Esophagus muscularis mucosa (tissue), 4 donors: ENCODE measurements at regions not wholly inside any gene's neighbourhood (a gene's known extent, or its start where the extent isn't known, plus 50 kb on each side); places are given as distances from the start of the nearest gene placed in this dataset.

Source experiments
- DNase-seq: peaks from one replicate; pipeline ENCODE4 v3.0.0-alpha.2; 2017; ENCODE audit errors: extremely low spot score
- H3K27ac ChIP-seq, 4 donors: fragments of 200-600 bp; sonication (generic); replicated peaks in 1 of 4; 1 replicate in 3 of 4; 2 replicates in 1 of 4; pipeline ENCODE4 v1.5.1; 2016 to 2019; ENCODE audit warnings: mild to moderate bottlenecking in 1 of 4
- H3K27me3 ChIP-seq, 4 donors: fragments of 200-600 bp; sonication (generic); one replicate each; pipeline versions ENCODE4 v1.5.1 to v1.6.0; 2016 to 2019
- H3K36me3 ChIP-seq, 4 donors: fragments of 200-600 bp; sonication (generic); one replicate each; pipeline ENCODE4 v1.5.1; 2016 to 2019
- H3K4me1 ChIP-seq, 4 donors: fragments of 200-600 bp; sonication (generic); one replicate each; pipeline ENCODE4 v1.5.1; 2016 to 2019
- H3K4me3 ChIP-seq, 4 donors: fragments of 200-600 bp; sonication (generic); 1 replicate in 2 of 4; 2 replicates in 2 of 4; pipeline ENCODE4 v1.5.1; 2016 to 2019; ENCODE audit warnings: mild to moderate bottlenecking in 4 of 4, moderate library complexity in 1 of 4
- H3K9me3 ChIP-seq, 4 donors: fragments of 200-600 bp; sonication (generic); 1 replicate in 3 of 4; 2 replicates in 1 of 4; pipeline ENCODE4 v1.5.1; 2016 to 2019
- EP300 ChIP-seq: sonication (generic); formaldehyde crosslinking; IDR thresholded peaks from one replicate; pipeline ENCODE4 v1.6.1; 2017; ENCODE audit warnings: antibody characterized with exemption
- POLR2A ChIP-seq: fragments of 450-650 bp; IDR thresholded peaks from one replicate; pipeline ENCODE4 v1.6.1; 2017; ENCODE audit warnings: antibody characterized with exemption, moderate library complexity, mild to moderate bottlenecking, low read depth
- POLR2AphosphoS5 ChIP-seq, 2 donors: sonication (generic); formaldehyde crosslinking; IDR thresholded peaks; one replicate each; pipeline ENCODE4 v1.6.1; 2017; ENCODE audit warnings: antibody characterized with exemption in 2 of 2
- WGBS: methylation state at CpG from one replicate; pipeline ENCODE4 v1.1.5; 2018; 5-methylcytosine and 5-hydroxymethylcytosine counted together
- intact Hi-C: fragments of 100-400 bp; cut with DNase I; formaldehyde crosslinking; loops from one replicate; pipeline ENCODE4 v1.15.1; 2023
- TF ChIP-seq, protein P1 (sequence below), 3 experiments: fragments of 200-600 bp in 2 of 3; fragments of 450-650 bp in 1 of 3; sonication (generic) in 2 of 3; IDR thresholded peaks; one replicate each; pipeline ENCODE4 v1.5.1; 2017 to 2019; ENCODE audit warnings: antibody characterized with exemption in 3 of 3, mild to moderate bottlenecking in 2 of 3, moderate library complexity in 1 of 3

DNA sequence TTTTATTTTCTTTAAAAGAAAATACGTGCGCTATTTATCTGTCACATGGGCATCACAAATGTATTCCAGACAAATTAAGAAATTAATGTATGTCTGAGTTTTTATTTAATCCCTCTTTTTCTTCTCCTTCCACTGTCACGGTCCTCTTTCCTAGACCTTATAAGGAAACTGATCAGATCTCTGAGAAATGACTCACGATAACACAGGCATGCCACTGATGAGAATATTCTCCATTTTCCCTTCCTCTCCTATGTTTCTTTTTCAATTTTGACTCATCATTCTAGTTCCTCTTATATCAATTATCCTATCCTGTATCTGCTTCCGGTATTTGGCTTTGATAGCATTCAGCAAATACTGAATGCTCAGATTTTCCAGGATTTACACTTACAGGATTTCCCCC lies 121.8 kb downstream of the DSC3 start:
- WGBS = 80% methylated on average over 5 of the region's 5 CpGs
- TF ChIP-seq, protein P1, sequence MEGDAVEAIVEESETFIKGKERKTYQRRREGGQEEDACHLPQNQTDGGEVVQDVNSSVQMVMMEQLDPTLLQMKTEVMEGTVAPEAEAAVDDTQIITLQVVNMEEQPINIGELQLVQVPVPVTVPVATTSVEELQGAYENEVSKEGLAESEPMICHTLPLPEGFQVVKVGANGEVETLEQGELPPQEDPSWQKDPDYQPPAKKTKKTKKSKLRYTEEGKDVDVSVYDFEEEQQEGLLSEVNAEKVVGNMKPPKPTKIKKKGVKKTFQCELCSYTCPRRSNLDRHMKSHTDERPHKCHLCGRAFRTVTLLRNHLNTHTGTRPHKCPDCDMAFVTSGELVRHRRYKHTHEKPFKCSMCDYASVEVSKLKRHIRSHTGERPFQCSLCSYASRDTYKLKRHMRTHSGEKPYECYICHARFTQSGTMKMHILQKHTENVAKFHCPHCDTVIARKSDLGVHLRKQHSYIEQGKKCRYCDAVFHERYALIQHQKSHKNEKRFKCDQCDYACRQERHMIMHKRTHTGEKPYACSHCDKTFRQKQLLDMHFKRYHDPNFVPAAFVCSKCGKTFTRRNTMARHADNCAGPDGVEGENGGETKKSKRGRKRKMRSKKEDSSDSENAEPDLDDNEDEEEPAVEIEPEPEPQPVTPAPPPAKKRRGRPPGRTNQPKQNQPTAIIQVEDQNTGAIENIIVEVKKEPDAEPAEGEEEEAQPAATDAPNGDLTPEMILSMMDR (IDR thresholded peaks at IDR 0.05) = no peak
- no peak for TF ChIP-seq POLR2AphosphoS5 (IDR thresholded peaks at IDR 0.05)
- intact Hi-C loops = no loop called here

DNA sequence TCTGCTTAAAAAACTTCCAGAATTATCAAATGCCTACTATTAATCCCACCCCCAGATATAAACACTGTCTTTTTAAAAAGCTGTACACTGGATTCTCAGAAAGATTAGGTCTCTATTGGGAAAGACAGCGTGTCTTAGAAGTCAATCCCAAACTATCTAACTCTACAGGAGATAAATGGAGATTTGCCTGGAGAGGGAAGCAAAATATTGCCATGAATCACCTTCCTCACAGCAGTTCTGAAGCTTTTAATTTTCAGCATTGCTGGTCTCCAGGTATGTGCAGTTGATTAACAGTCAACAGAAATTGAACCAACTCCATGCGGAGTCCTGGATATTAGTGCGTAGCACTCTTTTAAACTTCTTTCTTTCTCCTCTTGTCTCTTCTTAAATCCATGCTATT lies 122.2 kb downstream of the DSC3 start:
- no peak for DNase-seq
- no peak for TF ChIP-seq EP300
- H3K27ac ChIP-seq = no peak overlapping the region
- WGBS = 89% methylated on average over 3 of the region's 3 CpGs
- no peaks in the 10 kb centered on the region for H3K36me3 ChIP-seq
- H3K27me3 ChIP-seq = no peaks in the 10 kb centered on the region
- no peaks in the 10 kb centered on the region for H3K9me3 ChIP-seq
- no peaks in the 10 kb centered on the region for H3K4me1 ChIP-seq
- H3K4me3 ChIP-seq = no peak overlapping the region
- intact Hi-C loops = no loop called here

More for the DNA sequence above, 121.8 kb downstream of the DSC3 start:
- no peaks in the 10 kb centered on the region for H3K27me3 ChIP-seq
- no peaks in the 10 kb centered on the region for H3K9me3 ChIP-seq
- H3K4me1 ChIP-seq = no peaks in the 10 kb centered on the region
- H3K36me3 ChIP-seq = no peaks in the 10 kb centered on the region
- no peak for DNase-seq
- no peak overlapping the region for H3K27ac ChIP-seq
- H3K4me3 ChIP-seq = no peak overlapping the region

DNA sequence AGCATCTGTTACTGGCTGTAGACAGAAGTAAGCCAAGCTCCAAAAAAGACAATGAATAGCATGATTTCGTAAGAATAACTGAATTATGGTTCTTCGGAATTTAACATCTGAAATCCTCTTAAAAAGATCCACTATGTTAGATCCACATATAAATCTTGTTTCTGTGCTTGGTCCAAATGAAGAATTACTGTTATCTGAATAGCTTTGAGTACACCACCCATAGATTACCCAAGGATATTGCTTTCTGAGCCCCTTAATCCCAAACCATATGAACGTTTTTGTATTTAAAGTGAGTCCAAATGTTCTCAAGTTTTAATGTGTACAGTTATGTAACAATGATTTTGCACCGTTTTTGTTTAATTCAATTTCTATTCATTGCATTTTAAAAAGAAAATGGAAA lies 124.9 kb downstream of the DSC3 start:
- Histone ChIP-seq H3K36me3 (no peaks in the 10 kb centered on the region), H3K4me1 (no peaks in the 10 kb centered on the region), H3K4me3 (no peak overlapping the region), H3K27me3 (no peaks in the 10 kb centered on the region), H3K27ac (no peak overlapping the region), H3K9me3 (no peaks in the 10 kb centered on the region)
- no peak for DNase-seq
- TF ChIP-seq POLR2A (no peak), POLR2AphosphoS5 (IDR thresholded peaks at IDR 0.05) (no peak)
- TF ChIP-seq, protein P1 (IDR thresholded peaks at IDR 0.05) = no peak
- WGBS = 63% methylated on average over 4 of the region's 4 CpGs
- intact Hi-C loops = no loop called here

DNA sequence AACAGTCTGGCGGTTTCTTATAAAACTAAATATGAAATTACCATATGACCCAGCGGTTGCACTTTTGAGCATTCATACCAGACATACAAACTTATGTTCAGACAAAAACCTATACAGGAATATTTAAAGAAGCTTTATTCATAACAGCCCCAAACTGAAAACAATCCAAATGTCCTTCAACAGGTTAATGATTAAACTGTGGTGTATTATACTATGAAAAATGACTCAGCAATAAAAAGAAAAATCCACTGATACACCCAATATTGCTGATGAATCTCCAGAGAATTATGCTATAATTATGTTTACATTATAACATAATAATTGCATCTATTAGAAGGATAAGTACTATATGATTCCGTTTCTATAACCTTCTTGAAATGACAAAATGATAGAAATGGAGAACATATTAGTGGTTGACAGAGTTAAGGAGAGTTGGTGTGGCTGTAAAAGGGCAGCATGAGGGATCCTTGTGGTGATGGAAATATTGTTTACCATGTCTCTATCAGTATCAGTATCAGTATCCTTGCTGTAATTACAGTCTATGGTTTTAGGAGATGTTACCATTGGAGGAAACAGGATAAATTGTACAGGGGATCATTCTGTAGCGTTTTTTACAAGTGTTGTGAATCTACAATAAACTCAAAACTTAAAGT lies 127.1 kb downstream of the DSC3 start:
- no peak for DNase-seq
- Histone ChIP-seq H3K4me1 (no peaks in the 10 kb centered on the region), H3K27ac (no peak overlapping the region), H3K9me3 (no peaks in the 10 kb centered on the region), H3K36me3 (no peaks in the 10 kb centered on the region), H3K27me3 (no peaks in the 10 kb centered on the region), H3K4me3 (no peak overlapping the region)
- whole genome bisulfite sequencing = 79% methylated on average over 4 of the region's 4 CpGs
- intact Hi-C loops = no loop called here
- TF ChIP-seq, protein P1 (IDR thresholded peaks at IDR 0.05) = no peak
- no peak for TF ChIP-seq POLR2A

DNA sequence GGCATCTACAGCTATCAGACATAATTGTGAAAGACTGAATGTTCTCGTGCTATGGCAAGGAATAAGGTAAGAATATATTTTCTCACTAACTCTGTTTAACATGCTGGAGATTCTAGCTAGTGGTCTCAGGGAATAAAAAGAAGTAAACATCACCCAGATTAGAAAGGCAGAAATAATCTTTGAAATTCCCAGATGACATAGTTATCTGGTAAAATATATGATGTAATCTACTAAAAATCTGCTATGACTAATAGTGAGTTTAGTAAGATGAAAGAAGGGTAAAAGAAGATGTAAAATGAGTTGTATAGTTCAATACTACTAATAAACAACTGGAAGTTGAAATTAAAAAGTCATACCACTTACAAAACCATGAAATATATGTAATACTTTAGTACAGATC lies 134.2 kb downstream of the DSC3 start:
- Histone ChIP-seq H3K36me3 (no peaks in the 10 kb centered on the region), H3K27ac (no peak overlapping the region), H3K4me1 (no peaks in the 10 kb centered on the region), H3K9me3 (no peaks in the 10 kb centered on the region), H3K27me3 (no peaks in the 10 kb centered on the region), H3K4me3 (no peak overlapping the region)
- intact Hi-C loops = no loop called here
- DNase-seq = no peak
- 88% methylated on average over 1 of the region's 1 CpG for WGBS
- no peak for TF ChIP-seq EP300
- no peak for TF ChIP-seq POLR2A
- TF ChIP-seq POLR2AphosphoS5 (IDR thresholded peaks at IDR 0.05) = no peak
- TF ChIP-seq, protein P1 (IDR thresholded peaks at IDR 0.05) = no peak
